CD4-positive, CD25-positive, alpha-beta regulatory T cell (primary cell): ENCODE measurements at regions not wholly inside any gene's neighbourhood (a gene's known extent, or its start where the extent isn't known, plus 50 kb on each side); places are given as distances from the start of the nearest gene placed in this dataset.

Experiments
- ATAC-seq, 2 donors: fragments of 150-1000 bp; cut with Tn5 transposase; one replicate each; pipeline ENCODE4 v1.10.0; 2021; ENCODE audit warnings: low read depth in 2 of 2, moderate number of reproducible peaks in 2 of 2, moderate library complexity in 1 of 2
- DNase-seq, 3 donors: peaks; one replicate each; pipeline versions ENCODE4 v3.0.0 to v3.0.0-alpha.2; 2012 to 2022; ENCODE audit warnings: mixed read lengths in 1 of 3
- H3K27ac ChIP-seq: one replicate; pipeline ENCODE4 v1.7.0; 2013; ENCODE audit warnings: mild to moderate bottlenecking, low read length; ENCODE audit not compliant: insufficient read depth, poor library complexity, severe bottlenecking
- H3K27me3 ChIP-seq: one replicate; pipeline ENCODE4 v1.7.0; 2013; ENCODE audit warnings: low read length; ENCODE audit not compliant: control insufficient read depth, insufficient read depth
- H3K36me3 ChIP-seq: one replicate; pipeline ENCODE4 v1.7.0; 2013; ENCODE audit warnings: mild to moderate bottlenecking, low read length, moderate library complexity; ENCODE audit not compliant: control insufficient read depth, insufficient read depth
- H3K4me1 ChIP-seq: 2 replicates; pipeline ENCODE4 v1.7.0; 2013; ENCODE audit warnings: mild to moderate bottlenecking, low read length; ENCODE audit not compliant: insufficient read depth, control insufficient read depth, poor library complexity, severe bottlenecking
- H3K4me3 ChIP-seq: one replicate; pipeline ENCODE4 v1.7.0; 2013; ENCODE audit warnings: low read depth, mild to moderate bottlenecking, low read length, moderate library complexity
- H3K9me3 ChIP-seq, 2 experiments: 1 replicate in 1 of 2; 2 replicates in 1 of 2; pipeline ENCODE4 v1.7.0; 2013; ENCODE audit warnings: low read length in 2 of 2, mild to moderate bottlenecking in 1 of 2, moderate library complexity in 1 of 2; ENCODE audit not compliant: control insufficient read depth in 2 of 2
- H3K27ac Mint-ChIP-seq, 3 donors: one replicate each; pipeline ENCODE4 v1.8.0; 2020 to 2022; ENCODE audit warnings: mild to moderate bottlenecking in 3 of 3, mixed read lengths in 3 of 3, moderate library complexity in 2 of 3
- H3K27me3 Mint-ChIP-seq: one replicate; pipeline ENCODE4 v1.8.0; 2022; ENCODE audit warnings: mild to moderate bottlenecking, mixed read lengths
- H3K36me3 Mint-ChIP-seq: one replicate; pipeline ENCODE4 v1.8.0; 2020; ENCODE audit warnings: mixed read lengths
- H3K4me1 Mint-ChIP-seq, 4 donors: one replicate each; pipeline ENCODE4 v1.8.0; 2020 to 2022; ENCODE audit warnings: mixed read lengths in 4 of 4, mild to moderate bottlenecking in 1 of 4
- H3K4me3 Mint-ChIP-seq, 4 donors: one replicate each; pipeline ENCODE4 v1.8.0; 2020 to 2022; ENCODE audit warnings: mild to moderate bottlenecking in 4 of 4, mixed read lengths in 4 of 4, moderate library complexity in 3 of 4
- H3K9me3 Mint-ChIP-seq, 7 donors: one replicate each; pipeline ENCODE4 v1.8.0; 2020 to 2022; ENCODE audit warnings: mixed read lengths in 7 of 7, mild to moderate bottlenecking in 3 of 7, moderate library complexity in 2 of 7

- H3K27me3 ChIP-seq, result no peaks in the 10 kb centered on the region
- no peak for ATAC-seq
- H3K4me3 Mint-ChIP-seq, result no peak overlapping the region
- H3K27me3 Mint-ChIP-seq, result no peaks in the 10 kb centered on the region
- H3K9me3 Mint-ChIP-seq, result peaks cover 0 to 3% (median 2%) of the 10 kb centered on the region in 7 donors
- no peak for DNase-seq
- H3K4me3 ChIP-seq, result no peak overlapping the region
- no peaks in the 10 kb centered on the region for H3K4me1 Mint-ChIP-seq
- no peaks in the 10 kb centered on the region for H3K4me1 ChIP-seq
- H3K9me3 ChIP-seq, result no peaks in the 10 kb centered on the region
- no peak overlapping the region for H3K27ac Mint-ChIP-seq
- no peaks in the 10 kb centered on the region for H3K36me3 Mint-ChIP-seq
- H3K36me3 ChIP-seq, result no peaks in the 10 kb centered on the region
- no peak overlapping the region for H3K27ac ChIP-seq
These were observed 280.0 kb upstream of the RTL1 start for GRCh38 chr14:101183376-101184103.

- Mint-ChIP-seq H3K9me3 (peaks cover 0 to 3% (median 0%) of the 10 kb centered on the region in 7 donors), H3K27me3 (no peaks in the 10 kb centered on the region), H3K4me3 (no peak overlapping the region), H3K36me3 (no peaks in the 10 kb centered on the region), H3K27ac (no peak overlapping the region), H3K4me1 (no peaks in the 10 kb centered on the region)
- no peak for DNase-seq
- no peaks in the 10 kb centered on the region for H3K27me3 ChIP-seq
- H3K36me3 ChIP-seq, result no peaks in the 10 kb centered on the region
- no peak overlapping the region for H3K27ac ChIP-seq
- H3K4me3 ChIP-seq, result no peak overlapping the region
- H3K4me1 ChIP-seq, result no peaks in the 10 kb centered on the region
- ATAC-seq, result no peak
- H3K9me3 ChIP-seq, result no peaks in the 10 kb centered on the region
These were observed 280.6 kb upstream of the RTL1 start for GRCh38 chr14:101184104-101184455.

GRCh38 chr14:101184572-101184971 lies 281.1 kb upstream of the RTL1 start:
- H3K36me3 ChIP-seq, result no peaks in the 10 kb centered on the region
- no peak for ATAC-seq

GRCh38 chr14:101185073-101185835 lies 281.7 kb upstream of the RTL1 start:
- Mint-ChIP-seq H3K36me3 (no peaks in the 10 kb centered on the region), H3K4me1 (no peaks in the 10 kb centered on the region), H3K27me3 (no peaks in the 10 kb centered on the region), H3K27ac (no peak overlapping the region), H3K4me3 (no peak overlapping the region), H3K9me3 (peaks cover 0 to 3% (median 0%) of the 10 kb centered on the region in 7 donors)
- no peak for DNase-seq
- no peaks in the 10 kb centered on the region for H3K36me3 ChIP-seq
- no peak overlapping the region for H3K27ac ChIP-seq
- H3K27me3 ChIP-seq, result no peaks in the 10 kb centered on the region
- H3K4me3 ChIP-seq, result no peak overlapping the region
- no peaks in the 10 kb centered on the region for H3K4me1 ChIP-seq
- no peaks in the 10 kb centered on the region for H3K9me3 ChIP-seq
- no peak for ATAC-seq

More at GRCh38 chr14:101184572-101184971, 281.1 kb upstream of the RTL1 start:
- no peaks in the 10 kb centered on the region for H3K4me1 Mint-ChIP-seq
- no peaks in the 10 kb centered on the region for H3K27me3 ChIP-seq
- no peaks in the 10 kb centered on the region for H3K36me3 Mint-ChIP-seq
- peaks cover 0 to 3% (median 0%) of the 10 kb centered on the region in 7 donors for H3K9me3 Mint-ChIP-seq
- no peak overlapping the region for H3K4me3 ChIP-seq
- H3K9me3 ChIP-seq, result no peaks in the 10 kb centered on the region
- H3K4me3 Mint-ChIP-seq, result no peak overlapping the region
- H3K27ac Mint-ChIP-seq, result no peak overlapping the region
- H3K27ac ChIP-seq, result no peak overlapping the region
- DNase-seq, result no peak
- no peaks in the 10 kb centered on the region for H3K27me3 Mint-ChIP-seq
- H3K4me1 ChIP-seq, result no peaks in the 10 kb centered on the region

- Mint-ChIP-seq H3K4me3 (no peak overlapping the region), H3K27ac (no peak overlapping the region), H3K4me1 (no peaks in the 10 kb centered on the region), H3K27me3 (no peaks in the 10 kb centered on the region), H3K9me3 (peaks cover 0 to 2% (median 0%) of the 10 kb centered on the region in 7 donors), H3K36me3 (no peaks in the 10 kb centered on the region)
- no peaks in the 10 kb centered on the region for H3K9me3 ChIP-seq
- H3K27ac ChIP-seq, result no peak overlapping the region
- no peaks in the 10 kb centered on the region for H3K36me3 ChIP-seq
- H3K4me3 ChIP-seq, result no peak overlapping the region
- H3K4me1 ChIP-seq, result no peaks in the 10 kb centered on the region
- ATAC-seq, result no peak
- DNase-seq, result no peak
- H3K27me3 ChIP-seq, result no peaks in the 10 kb centered on the region
These were observed 282.4 kb upstream of the RTL1 start for GRCh38 chr14:101185946-101186345.

- Histone ChIP-seq H3K9me3 (no peaks in the 10 kb centered on the region), H3K4me3 (no peak overlapping the region), H3K36me3 (no peaks in the 10 kb centered on the region), H3K27me3 (no peaks in the 10 kb centered on the region), H3K4me1 (no peaks in the 10 kb centered on the region), H3K27ac (no peak overlapping the region)
- Mint-ChIP-seq H3K4me1 (no peaks in the 10 kb centered on the region), H3K4me3 (no peak overlapping the region), H3K9me3 (peaks cover 0 to 2% (median 0%) of the 10 kb centered on the region in 7 donors), H3K27me3 (no peaks in the 10 kb centered on the region), H3K36me3 (no peaks in the 10 kb centered on the region), H3K27ac (no peak overlapping the region)
- DNase-seq, result no peak
- ATAC-seq, result no peak
These were observed 283.0 kb upstream of the RTL1 start for GRCh38 chr14:101186544-101186943.

- ATAC-seq (no peak), DNase-seq (no peak)
- no peaks in the 10 kb centered on the region for H3K4me1 Mint-ChIP-seq
- H3K36me3 ChIP-seq, result no peaks in the 10 kb centered on the region
- H3K4me3 Mint-ChIP-seq, result no peak overlapping the region
- H3K27ac Mint-ChIP-seq, result no peak overlapping the region
- no peaks in the 10 kb centered on the region for H3K36me3 Mint-ChIP-seq
- no peaks in the 10 kb centered on the region for H3K27me3 Mint-ChIP-seq
- H3K27me3 ChIP-seq, result no peaks in the 10 kb centered on the region
- no peak overlapping the region for H3K27ac ChIP-seq
- H3K4me3 ChIP-seq, result no peak overlapping the region
- H3K4me1 ChIP-seq, result no peaks in the 10 kb centered on the region
- no peaks in the 10 kb centered on the region for H3K9me3 ChIP-seq
- H3K9me3 Mint-ChIP-seq, result peaks cover 0 to 2% (median 0%) of the 10 kb centered on the region in 7 donors
These were observed 283.7 kb upstream of the RTL1 start for GRCh38 chr14:101186992-101187815.
